ENCODE measurements at regions not wholly inside any gene's neighbourhood (a gene's known extent, or its start where the extent isn't known, plus 50 kb on each side); places are given as distances from the start of the nearest gene placed in this dataset.
"Not testable (repeated sequence)": the region's sequence is repeated elsewhere in the genome, so short reads cannot be mapped to it uniquely, and the experiment has no call there.

- no peaks in the 10 kb centered on the region for H3K4me1 Mint-ChIP-seq
- CTCF ChIA-PET: no interaction called here
- H3K4me3 Mint-ChIP-seq: no peak overlapping the region
- no peaks in the 10 kb centered on the region for H3K27me3 Mint-ChIP-seq
- no peak overlapping the region for H3K27ac Mint-ChIP-seq
- no peaks in the 10 kb centered on the region for H3K9me3 Mint-ChIP-seq
- POLR2A ChIA-PET: no interaction called here
- H3K36me3 Mint-ChIP-seq (ENCODE audit: low read depth): no peaks in the 10 kb centered on the region
- DNase-seq: no peak
Observed at GRCh38 chr18:14924226-14924625, 176.3 kb downstream of the ANKRD30B start.

DNA sequence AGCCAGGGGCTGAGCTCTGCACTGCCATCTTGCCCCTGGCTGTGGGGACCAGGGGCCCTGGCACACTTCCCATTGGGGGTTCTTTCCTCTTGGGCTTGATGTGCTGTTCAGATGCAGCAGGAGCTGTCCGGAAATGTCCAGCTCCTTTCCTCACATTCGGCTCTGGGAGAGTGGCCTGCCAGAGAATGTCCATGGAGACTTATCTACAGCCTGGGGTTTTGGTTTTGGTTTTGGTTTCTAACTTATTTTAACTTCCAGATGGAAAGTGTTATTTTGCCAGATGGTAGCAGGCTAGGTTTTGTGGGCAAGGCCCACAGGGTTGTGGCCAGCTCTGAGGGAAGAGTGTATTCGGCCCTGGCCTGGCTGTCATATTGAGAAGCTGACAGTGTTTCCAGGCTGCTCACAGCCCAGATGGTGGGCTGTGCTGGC lies 177.3 kb downstream of the ANKRD30B start:
- H3K27ac Mint-ChIP-seq: no peak overlapping the region
- H3K4me3 Mint-ChIP-seq: no peak overlapping the region
- POLR2A ChIA-PET: no interaction called here
- H3K9me3 Mint-ChIP-seq: no peaks in the 10 kb centered on the region
- H3K36me3 Mint-ChIP-seq (ENCODE audit: low read depth): no peaks in the 10 kb centered on the region
- CTCF ChIA-PET: no interaction called here
- H3K27me3 Mint-ChIP-seq: no peaks in the 10 kb centered on the region
- H3K4me1 Mint-ChIP-seq: no peaks in the 10 kb centered on the region
- DNase-seq: no peak

DNA sequence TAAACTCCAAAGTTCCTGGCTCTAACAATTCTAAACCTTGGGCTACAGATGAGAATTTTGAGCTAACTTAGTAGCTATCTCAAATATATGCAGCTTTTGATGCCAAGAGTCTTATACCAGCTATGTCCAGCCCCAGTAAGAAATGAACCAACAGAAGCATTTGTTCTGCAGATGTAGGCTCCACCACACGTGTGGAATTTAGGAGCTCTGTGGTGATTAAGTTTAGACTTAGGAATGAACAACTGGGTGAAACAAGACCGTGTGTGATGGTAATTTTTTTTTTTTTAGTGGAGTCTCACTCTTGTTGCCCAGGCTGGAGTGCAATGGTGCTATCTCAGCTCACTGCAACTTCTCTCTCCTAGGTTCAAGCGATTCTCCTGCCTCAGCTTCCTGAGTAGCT lies 179.7 kb downstream of the ANKRD30B start:
- no peak for DNase-seq
- ChIA-PET POLR2A (no interaction called here), CTCF (no interaction called here)
- Mint-ChIP-seq H3K36me3 (ENCODE audit: low read depth) (no peaks in the 10 kb centered on the region), H3K27ac (no peak overlapping the region), H3K27me3 (no peaks in the 10 kb centered on the region), H3K9me3 (no peaks in the 10 kb centered on the region), H3K4me1 (no peaks in the 10 kb centered on the region), H3K4me3 (no peak overlapping the region)

GRCh38 chr18:14928396-14928795 lies 180.4 kb downstream of the ANKRD30B start:
- no peak for DNase-seq
- Mint-ChIP-seq H3K4me1 (no peaks in the 10 kb centered on the region), H3K27me3 (no peaks in the 10 kb centered on the region), H3K9me3 (no peaks in the 10 kb centered on the region), H3K36me3 (ENCODE audit: low read depth) (no peaks in the 10 kb centered on the region), H3K27ac (no peak overlapping the region), H3K4me3 (no peak overlapping the region)
- CTCF ChIA-PET: no interaction called here
- POLR2A ChIA-PET: no interaction called here

GRCh38 chr18:14930076-14930475 lies 182.1 kb downstream of the ANKRD30B start:
- Mint-ChIP-seq H3K4me3 (no peak overlapping the region), H3K36me3 (ENCODE audit: low read depth) (no peaks in the 10 kb centered on the region), H3K9me3 (no peaks in the 10 kb centered on the region), H3K4me1 (no peaks in the 10 kb centered on the region), H3K27ac (no peak overlapping the region), H3K27me3 (no peaks in the 10 kb centered on the region)
- ChIA-PET POLR2A (no interaction called here), CTCF (no interaction called here)
- DNase-seq: no peak

DNA sequence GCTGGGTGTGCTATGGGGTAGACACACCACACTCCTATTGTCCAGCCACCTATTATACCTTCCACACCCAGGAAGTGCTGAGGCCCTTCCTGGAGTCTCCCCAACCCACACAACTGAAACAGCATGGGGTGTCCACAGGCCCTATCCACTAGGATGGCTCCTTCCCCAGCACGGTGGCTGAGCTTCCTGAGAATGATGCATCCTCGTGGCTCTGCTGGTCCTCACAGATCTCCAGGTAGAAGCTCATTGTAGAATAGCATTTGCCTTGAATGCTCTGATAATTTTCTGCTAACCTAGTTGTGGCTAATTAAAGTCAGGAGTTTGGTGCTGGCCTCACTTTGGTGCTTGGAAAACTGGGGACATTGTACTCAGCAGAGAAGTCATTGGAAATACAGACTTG lies 182.6 kb downstream of the ANKRD30B start:
- Mint-ChIP-seq H3K27me3 (no peaks in the 10 kb centered on the region), H3K4me3 (no peak overlapping the region), H3K9me3 (no peaks in the 10 kb centered on the region), H3K36me3 (ENCODE audit: low read depth) (no peaks in the 10 kb centered on the region), H3K4me1 (no peaks in the 10 kb centered on the region), H3K27ac (no peak overlapping the region)
- ChIA-PET CTCF (no interaction called here), POLR2A (no interaction called here)
- DNase-seq: no peak

DNA sequence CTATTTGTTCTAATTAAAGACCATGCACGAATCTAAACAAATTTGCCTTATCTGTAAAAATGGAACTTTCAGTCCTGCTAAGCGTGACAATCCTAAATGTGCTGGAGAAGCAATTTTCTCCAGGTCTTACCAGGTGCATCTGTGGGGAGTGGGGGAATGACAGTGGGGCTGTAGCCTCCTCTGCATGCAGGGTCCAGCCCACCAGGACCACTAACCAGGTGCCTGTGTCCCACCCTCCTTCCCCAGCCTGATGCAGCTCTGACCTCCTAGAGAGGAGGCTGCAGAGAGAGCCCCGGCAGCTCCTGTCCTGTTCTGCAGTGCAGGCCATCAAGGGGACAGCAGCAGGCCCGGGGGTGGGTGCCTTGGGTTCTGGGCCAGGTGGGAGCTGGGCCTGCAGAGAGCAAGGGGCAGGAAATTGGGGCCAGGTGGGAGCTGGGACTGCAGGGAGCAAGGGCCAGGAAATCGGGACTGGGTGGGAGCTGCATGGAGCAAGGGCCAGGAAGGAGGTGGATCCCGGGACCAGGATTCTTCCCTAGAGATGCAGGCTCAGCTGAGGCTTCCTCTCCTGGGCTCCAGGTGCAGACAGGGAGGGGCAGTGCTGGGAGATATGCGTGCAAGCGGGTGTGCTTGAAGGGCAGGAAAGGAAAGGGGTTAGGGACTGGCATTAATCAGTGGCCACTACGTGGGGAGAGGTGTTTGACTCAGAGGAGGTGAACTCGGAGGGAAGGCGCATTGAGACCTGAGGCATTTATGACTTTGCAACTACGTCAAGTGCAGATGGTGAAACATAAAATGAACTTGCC lies 185.3 kb downstream of the ANKRD30B start:
- CTCF ChIA-PET: no interaction called here
- H3K36me3 Mint-ChIP-seq (ENCODE audit: low read depth): no peaks in the 10 kb centered on the region
- POLR2A ChIA-PET: no interaction called here
- H3K4me1 Mint-ChIP-seq: no peaks in the 10 kb centered on the region
- no peak overlapping the region for H3K4me3 Mint-ChIP-seq
- H3K27ac Mint-ChIP-seq: no peak overlapping the region
- H3K9me3 Mint-ChIP-seq: no peaks in the 10 kb centered on the region
- DNase-seq: no peak
- no peaks in the 10 kb centered on the region for H3K27me3 Mint-ChIP-seq

DNA sequence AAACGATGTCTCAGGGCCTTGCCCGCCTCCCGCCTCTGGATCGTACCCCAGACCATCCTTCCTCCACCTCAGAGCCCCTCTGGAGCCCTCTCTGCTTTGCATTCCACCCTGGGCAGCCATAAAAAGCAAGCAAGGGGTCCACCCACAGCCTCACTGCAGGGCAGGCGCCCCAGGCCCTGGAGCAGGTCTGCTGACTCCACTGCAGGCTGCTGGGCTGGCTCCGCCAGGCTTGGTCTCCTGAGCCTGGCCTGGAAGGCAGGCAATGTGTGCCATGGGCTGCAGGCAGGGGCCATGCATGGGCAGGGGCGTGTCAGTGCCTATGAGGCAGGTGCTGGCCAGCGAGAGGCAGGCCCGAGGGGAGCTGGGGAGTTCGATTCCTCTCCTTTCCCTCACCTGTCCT lies 186.0 kb downstream of the ANKRD30B start:
- no peaks in the 10 kb centered on the region for H3K9me3 Mint-ChIP-seq
- POLR2A ChIA-PET: no interaction called here
- no peak for DNase-seq
- CTCF ChIA-PET: no interaction called here
- H3K36me3 Mint-ChIP-seq (ENCODE audit: low read depth): no peaks in the 10 kb centered on the region
- no peaks in the 10 kb centered on the region for H3K27me3 Mint-ChIP-seq
- H3K4me1 Mint-ChIP-seq: no peaks in the 10 kb centered on the region
- H3K27ac Mint-ChIP-seq: no peak overlapping the region
- H3K4me3 Mint-ChIP-seq: no peak overlapping the region

GRCh38 chr18:14935210-14935609 lies 187.2 kb downstream of the ANKRD30B start:
- CTCF ChIA-PET: no interaction called here
- H3K27me3 Mint-ChIP-seq: no peaks in the 10 kb centered on the region
- no peaks in the 10 kb centered on the region for H3K9me3 Mint-ChIP-seq
- no peak overlapping the region for H3K4me3 Mint-ChIP-seq
- H3K36me3 Mint-ChIP-seq (ENCODE audit: low read depth): no peaks in the 10 kb centered on the region
- no peak for DNase-seq
- no peaks in the 10 kb centered on the region for H3K4me1 Mint-ChIP-seq
- H3K27ac Mint-ChIP-seq: no peak overlapping the region
- POLR2A ChIA-PET: no interaction called here

- Mint-ChIP-seq H3K4me3 (no peak overlapping the region), H3K27me3 (no peaks in the 10 kb centered on the region), H3K9me3 (no peaks in the 10 kb centered on the region), H3K27ac (no peak overlapping the region), H3K4me1 (no peaks in the 10 kb centered on the region), H3K36me3 (ENCODE audit: low read depth) (no peaks in the 10 kb centered on the region)
- ChIA-PET POLR2A (no interaction called here), CTCF (no interaction called here)
- DNase-seq: no peak
Observed at GRCh38 chr18:14936313-14936712, 188.3 kb downstream of the ANKRD30B start.

- POLR2A ChIA-PET: no interaction called here
- no peak overlapping the region for H3K4me3 Mint-ChIP-seq
- no peaks in the 10 kb centered on the region for H3K27me3 Mint-ChIP-seq
Observed at GRCh38 chr18:14937271-14937670, 189.3 kb downstream of the ANKRD30B start.

DNA sequence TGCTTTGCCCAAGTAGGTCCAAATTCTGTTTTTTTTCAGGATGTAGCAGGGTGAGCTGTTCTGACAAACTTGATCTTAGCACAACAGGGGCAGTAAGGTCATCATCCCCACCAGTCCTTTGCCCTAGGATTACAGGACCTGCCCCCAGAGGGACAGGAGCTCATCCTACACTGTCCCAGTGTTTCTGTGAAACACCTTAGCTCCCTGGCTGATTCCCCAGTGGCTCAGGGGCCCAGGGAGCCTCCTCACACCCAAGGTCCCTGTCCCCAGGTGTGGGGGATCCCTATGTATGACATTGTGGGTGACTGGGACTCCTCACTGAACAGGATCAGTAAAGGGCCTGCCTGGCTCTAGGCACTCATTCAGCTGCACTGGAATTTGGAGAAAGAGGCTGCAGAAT lies 191.2 kb downstream of the ANKRD30B start:
- Mint-ChIP-seq H3K27ac (no peak overlapping the region), H3K9me3 (no peaks in the 10 kb centered on the region), H3K4me1 (no peaks in the 10 kb centered on the region), H3K4me3 (no peak overlapping the region), H3K36me3 (ENCODE audit: low read depth) (no peaks in the 10 kb centered on the region), H3K27me3 (no peaks in the 10 kb centered on the region)
- POLR2A ChIA-PET: no interaction called here
- CTCF ChIA-PET: no interaction called here
- no peak for DNase-seq

More at GRCh38 chr18:14937271-14937670, 189.3 kb downstream of the ANKRD30B start:
- no peaks in the 10 kb centered on the region for H3K9me3 Mint-ChIP-seq
- H3K4me1 Mint-ChIP-seq: no peaks in the 10 kb centered on the region
- CTCF ChIA-PET: no interaction called here
- no peak overlapping the region for H3K27ac Mint-ChIP-seq
- no peaks in the 10 kb centered on the region for H3K36me3 Mint-ChIP-seq (ENCODE audit: low read depth)
- no peak for DNase-seq

DNA sequence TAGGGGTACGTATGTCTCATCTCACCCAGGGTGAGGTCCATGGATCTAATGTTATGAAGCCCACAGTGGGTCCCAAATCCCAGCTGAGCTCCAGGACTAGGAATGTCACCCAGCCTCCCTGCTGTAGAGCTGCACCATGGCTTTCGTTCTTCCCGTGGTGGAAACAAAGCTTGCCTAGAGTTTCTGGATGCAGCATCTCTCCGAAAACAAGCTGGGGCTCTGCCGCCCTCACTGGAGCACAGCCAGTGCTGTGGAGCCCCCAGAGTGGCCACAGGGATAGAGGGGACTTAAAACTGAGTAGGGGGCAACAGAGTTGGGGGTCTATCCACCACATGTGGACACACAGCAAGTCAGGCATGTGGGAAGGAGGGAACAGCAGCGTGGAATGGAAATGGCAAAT lies 192.1 kb downstream of the ANKRD30B start:
- DNase-seq; H3K27ac Mint-ChIP-seq; POLR2A ChIA-PET; H3K4me3 Mint-ChIP-seq; CTCF ChIA-PET; H3K27me3 Mint-ChIP-seq; H3K9me3 Mint-ChIP-seq; H3K36me3 Mint-ChIP-seq (ENCODE audit: low read depth); H3K4me1 Mint-ChIP-seq: not testable (repeated sequence)

- Mint-ChIP-seq H3K27ac (no peak overlapping the region), H3K4me1 (no peaks in the 10 kb centered on the region), H3K9me3 (no peaks in the 10 kb centered on the region), H3K36me3 (ENCODE audit: low read depth) (no peaks in the 10 kb centered on the region), H3K4me3 (no peak overlapping the region), H3K27me3 (no peaks in the 10 kb centered on the region)
- no peak for DNase-seq
- ChIA-PET POLR2A (no interaction called here), CTCF (no interaction called here)
Observed at GRCh38 chr18:14940735-14941134, 192.8 kb downstream of the ANKRD30B start.

- no peak overlapping the region for H3K4me3 Mint-ChIP-seq
- no peaks in the 10 kb centered on the region for H3K27me3 Mint-ChIP-seq
- ChIA-PET CTCF (no interaction called here), POLR2A (no interaction called here)
- no peaks in the 10 kb centered on the region for H3K4me1 Mint-ChIP-seq
- H3K9me3 Mint-ChIP-seq: no peaks in the 10 kb centered on the region
- no peaks in the 10 kb centered on the region for H3K36me3 Mint-ChIP-seq (ENCODE audit: low read depth)
- H3K27ac Mint-ChIP-seq: no peak overlapping the region
- no peak for DNase-seq
Observed at GRCh38 chr18:14941256-14941655, 193.3 kb downstream of the ANKRD30B start.
